Stimulated activated CD8-positive, alpha-beta memory T cell treated with anti-CD3 and anti-CD28 coated beads, Interleukin-15, amount 100 ng/mL, for 24 hours (primary cell): ENCODE measurements at regions not wholly inside any gene's neighbourhood (a gene's known extent, or its start where the extent isn't known, plus 50 kb on each side); places are given as distances from the start of the nearest gene placed in this dataset.
"Not testable (repeated sequence)": the region's sequence is repeated elsewhere in the genome, so short reads cannot be mapped to it uniquely, and the experiment has no call there.

ENCODE experiments used
- DNase-seq: peaks from one replicate; pipeline ENCODE4 v3.0.0-alpha.2; 2020; ENCODE audit warnings: low read depth

GRCh38 chr5:124620743-124621142 lies 125.7 kb downstream of the ZNF608 start:
- no peak for DNase-seq

- no peak for DNase-seq
Measured at GRCh38 chr5:124619121-124619520, 127.3 kb downstream of the ZNF608 start.

GRCh38 chr5:124617787-124618186 lies 128.7 kb downstream of the ZNF608 start:
- DNase-seq: no peak

- no peak for DNase-seq
Measured at GRCh38 chr5:124614836-124615385, 131.5 kb downstream of the ZNF608 start.

GRCh38 chr5:124614105-124614504 lies 132.3 kb downstream of the ZNF608 start:
- no peak for DNase-seq

GRCh38 chr5:124613273-124613953 lies 133.0 kb downstream of the ZNF608 start:
- DNase-seq: no peak

GRCh38 chr5:124612023-124612422 lies 134.4 kb downstream of the ZNF608 start:
- no peak for DNase-seq

GRCh38 chr5:124611262-124611661 lies 135.2 kb downstream of the ZNF608 start:
- DNase-seq: not testable (repeated sequence)

- not testable (repeated sequence) for DNase-seq
Measured at GRCh38 chr5:124609685-124610084, 136.8 kb downstream of the ZNF608 start.

GRCh38 chr5:124606543-124606942 lies 139.9 kb downstream of the ZNF608 start:
- no peak for DNase-seq

- DNase-seq: no peak
Measured at GRCh38 chr5:124606093-124606492, 140.3 kb downstream of the ZNF608 start.

GRCh38 chr5:124605541-124605940 lies 140.9 kb downstream of the ZNF608 start:
- DNase-seq: no peak

- DNase-seq: no peak
Measured at GRCh38 chr5:124604419-124604818, 142.0 kb downstream of the ZNF608 start.

- DNase-seq: no peak
Measured at GRCh38 chr5:124602925-124603650, 143.4 kb downstream of the ZNF608 start.

- DNase-seq: no peak
Measured at GRCh38 chr5:124599028-124599973, 147.1 kb downstream of the ZNF608 start.

- DNase-seq: no peak
Measured at GRCh38 chr5:124596595-124597421, 149.6 kb downstream of the ZNF608 start.

GRCh38 chr5:124593952-124594351 lies 152.5 kb downstream of the ZNF608 start:
- no peak for DNase-seq

- no peak for DNase-seq
Measured at GRCh38 chr5:124592891-124593290, 153.5 kb downstream of the ZNF608 start.

GRCh38 chr5:124591583-124591982 lies 154.9 kb downstream of the ZNF608 start:
- no peak for DNase-seq

GRCh38 chr5:124590686-124591085 lies 155.8 kb downstream of the ZNF608 start:
- DNase-seq: no peak

GRCh38 chr5:124587280-124587679 lies 159.2 kb downstream of the ZNF608 start:
- no peak for DNase-seq
